ENCODE measurements at regions not wholly inside any gene's neighbourhood (a gene's known extent, or its start where the extent isn't known, plus 50 kb on each side); places are given as distances from the start of the nearest gene placed in this dataset.

GRCh38 chr10:4683137-4683536, 142.9 kb upstream of the AKR1E2 start:
- TF ChIP-seq CTCF (IDR thresholded peaks at IDR 0.05; ENCODE audit: insufficient read depth, low read length, poor library complexity, severe bottlenecking), result no peak
- TF ChIP-seq EZH2phosphoT487 (conservative IDR thresholded peaks at IDR 0.05; ENCODE audit: low read length), result no peak
- no peaks in the 10 kb centered on the region for H3K9me3 ChIP-seq (ENCODE audit: insufficient read depth, low read length)
- no peaks in the 10 kb centered on the region for H3K36me3 ChIP-seq (ENCODE audit: low read length)
- no peaks in the 10 kb centered on the region for H3F3A ChIP-seq (ENCODE audit: insufficient read depth)
- H3K27me3 ChIP-seq (ENCODE audit: low read length), result no peaks in the 10 kb centered on the region
- no peak overlapping the region for H3K4me3 ChIP-seq (ENCODE audit: insufficient read depth, low read length, poor library complexity, severe bottlenecking)
- H4K20me1 ChIP-seq (ENCODE audit: low read depth, low read length), result no peaks in the 10 kb centered on the region
- no peaks in the 10 kb centered on the region for H3K9me2 ChIP-seq (replicated peaks; ENCODE audit: insufficient read depth, low read length)
- no peak overlapping the region for H2AFZ ChIP-seq (ENCODE audit: low read depth, low read length, severe bottlenecking)
- H3K4me2 ChIP-seq (ENCODE audit: low read depth, low read length, poor library complexity, severe bottlenecking), result no peak overlapping the region
- H3K79me2 ChIP-seq (ENCODE audit: insufficient read depth, low read length), result no peaks in the 10 kb centered on the region
- no peak overlapping the region for H3K9ac ChIP-seq (ENCODE audit: low read length)
- H3K27ac ChIP-seq (ENCODE audit: low read depth, low read length), result no peak overlapping the region

GRCh38 chr10:4678951-4679671, 146.9 kb upstream of the AKR1E2 start:
- Histone ChIP-seq H2AFZ (ENCODE audit: low read depth, low read length, severe bottlenecking) (no peak overlapping the region), H3K27ac (ENCODE audit: low read depth, low read length) (no peak overlapping the region), H3K36me3 (ENCODE audit: low read length) (no peaks in the 10 kb centered on the region), H3K9ac (ENCODE audit: low read length) (no peak overlapping the region), H3K79me2 (ENCODE audit: insufficient read depth, low read length) (no peaks in the 10 kb centered on the region), H3K9me3 (ENCODE audit: insufficient read depth, low read length) (no peaks in the 10 kb centered on the region), H4K20me1 (ENCODE audit: low read depth, low read length) (no peaks in the 10 kb centered on the region), H3K4me2 (ENCODE audit: low read depth, low read length, poor library complexity, severe bottlenecking) (no peak overlapping the region), H3K27me3 (ENCODE audit: low read length) (no peaks in the 10 kb centered on the region), H3K9me2 (replicated peaks; ENCODE audit: insufficient read depth, low read length) (no peaks in the 10 kb centered on the region), H3F3A (ENCODE audit: insufficient read depth) (no peaks in the 10 kb centered on the region), H3K4me3 (ENCODE audit: insufficient read depth, low read length, poor library complexity, severe bottlenecking) (no peak overlapping the region)
- TF ChIP-seq EZH2phosphoT487 (conservative IDR thresholded peaks at IDR 0.05; ENCODE audit: low read length) (no peak), CTCF (IDR thresholded peaks at IDR 0.05; ENCODE audit: insufficient read depth, low read length, poor library complexity, severe bottlenecking) (no peak)

GRCh38 chr10:4678023-4678950, 147.7 kb upstream of the AKR1E2 start:
- no peaks in the 10 kb centered on the region for H3K27me3 ChIP-seq (ENCODE audit: low read length)

More at GRCh38 chr10:4678023-4678950, 147.7 kb upstream of the AKR1E2 start:
- Histone ChIP-seq H2AFZ (ENCODE audit: low read depth, low read length, severe bottlenecking) (no peak overlapping the region), H3K9me2 (replicated peaks; ENCODE audit: insufficient read depth, low read length) (no peaks in the 10 kb centered on the region), H3K27ac (ENCODE audit: low read depth, low read length) (no peak overlapping the region), H3K4me3 (ENCODE audit: insufficient read depth, low read length, poor library complexity, severe bottlenecking) (no peak overlapping the region), H3K79me2 (ENCODE audit: insufficient read depth, low read length) (no peaks in the 10 kb centered on the region), H3F3A (ENCODE audit: insufficient read depth) (no peaks in the 10 kb centered on the region), H4K20me1 (ENCODE audit: low read depth, low read length) (no peaks in the 10 kb centered on the region), H3K4me2 (ENCODE audit: low read depth, low read length, poor library complexity, severe bottlenecking) (no peak overlapping the region), H3K9ac (ENCODE audit: low read length) (no peak overlapping the region), H3K36me3 (ENCODE audit: low read length) (no peaks in the 10 kb centered on the region), H3K9me3 (ENCODE audit: insufficient read depth, low read length) (no peaks in the 10 kb centered on the region)
- TF ChIP-seq EZH2phosphoT487 (conservative IDR thresholded peaks at IDR 0.05; ENCODE audit: low read length) (no peak), CTCF (IDR thresholded peaks at IDR 0.05; ENCODE audit: insufficient read depth, low read length, poor library complexity, severe bottlenecking) (no peak)
